Type B pancreatic cell (in vitro differentiated cells): ENCODE measurements at regions not wholly inside any gene's neighbourhood (a gene's known extent, or its start where the extent isn't known, plus 50 kb on each side); places are given as distances from the start of the nearest gene placed in this dataset.

Experiments used
- DNase-seq: peaks from one replicate; pipeline ENCODE4 v3.0.0; 2021; ENCODE audit warnings: mixed read lengths; ENCODE audit not compliant: unreplicated experiment; ENCODE audit errors: extremely low spot score
- H3K27ac Mint-ChIP-seq: 2 replicates; pipeline ENCODE4 v1.8.0; 2021; ENCODE audit warnings: mild to moderate bottlenecking, mixed read lengths
- H3K27me3 Mint-ChIP-seq: 2 replicates; pipeline ENCODE4 v1.8.0; 2021; ENCODE audit warnings: mixed read lengths
- H3K36me3 Mint-ChIP-seq: 2 replicates; pipeline ENCODE4 v1.8.0; 2021; ENCODE audit warnings: mixed read lengths
- H3K4me1 Mint-ChIP-seq: one replicate; pipeline ENCODE4 v1.8.0; 2021; ENCODE audit warnings: mixed read lengths; ENCODE audit not compliant: unreplicated experiment
- H3K4me3 Mint-ChIP-seq: 2 replicates; pipeline ENCODE4 v1.8.0; 2021; ENCODE audit warnings: mild to moderate bottlenecking, mixed read lengths
- H3K9me3 Mint-ChIP-seq: 2 replicates; pipeline ENCODE4 v1.8.0; 2021; ENCODE audit warnings: mixed read lengths
- TF ChIP-seq, protein P1 (sequence below): fragments of 200-600 bp; sonication (generic); conservative IDR thresholded peaks from 2 replicates; pipeline ENCODE4 v1.5.0; 2021; ENCODE audit warnings: antibody characterized with exemption, mild to moderate bottlenecking

DNA sequence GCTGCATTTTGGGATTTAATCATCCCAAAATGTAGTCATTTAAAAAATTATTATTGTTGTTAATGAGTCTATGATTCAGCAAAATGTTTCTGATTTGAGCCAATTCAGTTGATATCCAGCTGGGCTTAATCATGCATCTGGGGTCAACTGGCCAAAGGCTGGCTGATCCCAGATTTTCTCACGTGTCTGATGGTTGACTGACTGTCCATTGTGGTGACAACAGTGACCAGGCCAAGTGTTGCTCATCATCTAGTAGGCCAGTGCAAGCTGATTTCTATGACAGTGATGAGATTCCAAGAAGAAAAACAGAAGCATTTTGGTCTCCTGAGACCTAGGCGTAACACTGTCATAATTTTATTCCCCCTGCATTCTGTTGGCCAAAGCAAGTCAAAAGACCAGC, 80.1 kb upstream of the ZC3H11B start:
- Mint-ChIP-seq H3K27me3 (no peaks in the 10 kb centered on the region), H3K9me3 (no peaks in the 10 kb centered on the region), H3K27ac (no peak overlapping the region), H3K4me3 (no peak overlapping the region), H3K4me1 (peaks cover 11% of the 10 kb centered on the region), H3K36me3 (no peaks in the 10 kb centered on the region)
- TF ChIP-seq, protein P1, sequence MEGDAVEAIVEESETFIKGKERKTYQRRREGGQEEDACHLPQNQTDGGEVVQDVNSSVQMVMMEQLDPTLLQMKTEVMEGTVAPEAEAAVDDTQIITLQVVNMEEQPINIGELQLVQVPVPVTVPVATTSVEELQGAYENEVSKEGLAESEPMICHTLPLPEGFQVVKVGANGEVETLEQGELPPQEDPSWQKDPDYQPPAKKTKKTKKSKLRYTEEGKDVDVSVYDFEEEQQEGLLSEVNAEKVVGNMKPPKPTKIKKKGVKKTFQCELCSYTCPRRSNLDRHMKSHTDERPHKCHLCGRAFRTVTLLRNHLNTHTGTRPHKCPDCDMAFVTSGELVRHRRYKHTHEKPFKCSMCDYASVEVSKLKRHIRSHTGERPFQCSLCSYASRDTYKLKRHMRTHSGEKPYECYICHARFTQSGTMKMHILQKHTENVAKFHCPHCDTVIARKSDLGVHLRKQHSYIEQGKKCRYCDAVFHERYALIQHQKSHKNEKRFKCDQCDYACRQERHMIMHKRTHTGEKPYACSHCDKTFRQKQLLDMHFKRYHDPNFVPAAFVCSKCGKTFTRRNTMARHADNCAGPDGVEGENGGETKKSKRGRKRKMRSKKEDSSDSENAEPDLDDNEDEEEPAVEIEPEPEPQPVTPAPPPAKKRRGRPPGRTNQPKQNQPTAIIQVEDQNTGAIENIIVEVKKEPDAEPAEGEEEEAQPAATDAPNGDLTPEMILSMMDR: no peak
- DNase-seq: no peak

DNA sequence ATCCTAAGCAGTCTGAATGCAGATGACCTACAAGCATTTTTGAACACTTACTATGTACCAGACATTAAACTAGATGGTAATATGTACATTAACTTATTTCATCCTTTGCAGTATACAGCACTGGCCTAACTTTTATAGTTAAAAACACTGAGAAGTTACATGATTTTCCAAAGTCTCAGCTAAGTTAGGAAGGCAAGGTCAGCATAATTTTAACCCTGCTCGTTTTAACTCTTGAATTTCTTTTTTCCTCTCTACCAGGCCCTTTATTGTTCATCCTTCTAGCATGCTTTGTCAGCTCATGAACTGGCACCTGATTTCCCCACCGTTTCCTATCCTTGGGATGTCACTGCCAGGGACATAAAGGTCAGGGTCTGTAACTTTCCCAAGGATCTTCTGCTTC, 76.9 kb upstream of the ZC3H11B start:
- H3K27ac Mint-ChIP-seq: no peak overlapping the region
- no peak for DNase-seq
- TF ChIP-seq, protein P1: no peak
- H3K36me3 Mint-ChIP-seq: no peaks in the 10 kb centered on the region
- H3K27me3 Mint-ChIP-seq: no peaks in the 10 kb centered on the region
- H3K9me3 Mint-ChIP-seq: peaks cover 4% of the 10 kb centered on the region
- no peak overlapping the region for H3K4me3 Mint-ChIP-seq
- H3K4me1 Mint-ChIP-seq: peaks cover 17% of the 10 kb centered on the region

DNA sequence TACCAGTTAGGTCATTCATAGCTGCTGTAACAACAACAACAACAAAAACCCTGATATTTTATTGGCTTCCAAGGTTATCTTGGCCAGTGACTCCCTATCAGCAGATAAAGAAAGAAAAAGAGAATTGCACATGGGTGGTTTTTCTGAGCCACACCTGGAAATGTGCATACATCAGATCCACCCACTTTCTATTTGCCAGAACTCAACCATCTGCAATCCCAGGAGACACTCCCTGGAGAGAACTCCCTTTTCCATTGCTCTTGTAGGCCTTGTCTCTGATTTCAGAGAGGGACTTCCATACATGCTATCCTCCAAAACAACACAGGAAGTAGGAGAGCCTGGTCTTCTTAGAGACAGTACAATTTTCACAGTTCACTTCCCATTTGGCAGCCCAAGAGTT, 74.9 kb upstream of the ZC3H11B start:
- TF ChIP-seq, protein P1: no peak
- H3K4me1 Mint-ChIP-seq: peaks cover 17% of the 10 kb centered on the region
- H3K9me3 Mint-ChIP-seq: peaks cover 8% of the 10 kb centered on the region
- H3K4me3 Mint-ChIP-seq: no peak overlapping the region
- no peak for DNase-seq
- no peaks in the 10 kb centered on the region for H3K36me3 Mint-ChIP-seq
- H3K27ac Mint-ChIP-seq: no peak overlapping the region
- no peaks in the 10 kb centered on the region for H3K27me3 Mint-ChIP-seq

DNA sequence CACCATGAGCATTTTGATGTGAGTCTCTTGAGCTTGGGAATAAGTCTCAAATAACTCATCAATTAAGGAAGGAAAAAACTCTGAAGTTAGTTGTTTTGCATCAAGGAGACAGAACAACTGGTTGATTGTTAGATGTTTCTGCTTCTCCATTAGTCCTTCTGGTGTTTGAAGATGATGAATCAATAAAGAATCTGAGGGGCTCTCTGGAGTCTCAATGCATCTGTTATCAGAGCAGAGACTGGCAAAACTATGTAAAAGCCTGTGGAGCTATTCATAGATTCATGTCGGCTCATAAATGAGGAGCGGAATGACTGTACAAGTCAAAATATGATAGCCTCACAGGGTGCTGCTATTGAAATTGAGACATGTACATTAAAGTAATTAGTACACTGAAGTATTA, 73.3 kb upstream of the ZC3H11B start:
- H3K4me3 Mint-ChIP-seq: no peak overlapping the region
- H3K27me3 Mint-ChIP-seq: no peaks in the 10 kb centered on the region
- peaks cover 17% of the 10 kb centered on the region for H3K4me1 Mint-ChIP-seq
- H3K9me3 Mint-ChIP-seq: peaks cover 13% of the 10 kb centered on the region
- DNase-seq: no peak
- H3K36me3 Mint-ChIP-seq: no peaks in the 10 kb centered on the region
- H3K27ac Mint-ChIP-seq: no peak overlapping the region
- TF ChIP-seq, protein P1: no peak

DNA sequence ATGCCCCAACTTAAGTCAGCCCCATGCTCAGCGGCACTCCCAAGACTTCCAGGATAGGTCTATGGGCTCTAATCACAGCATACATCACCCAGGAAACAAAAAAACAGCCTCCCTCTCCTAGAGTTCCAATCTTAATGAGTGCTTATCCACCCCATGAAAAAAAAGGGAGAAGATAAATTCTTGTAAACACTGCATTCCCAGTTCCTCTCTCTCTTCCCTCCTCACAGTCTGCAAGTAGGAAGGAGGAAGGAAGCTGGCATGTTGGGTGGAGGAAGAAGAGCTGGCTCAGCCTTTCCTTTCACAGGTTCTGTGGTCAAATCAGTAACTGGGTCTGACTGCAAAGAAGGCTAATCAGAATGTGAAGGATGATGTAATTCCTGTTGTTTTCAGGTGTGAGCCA, 69.9 kb upstream of the ZC3H11B start:
- no peaks in the 10 kb centered on the region for H3K27me3 Mint-ChIP-seq
- peaks cover 11% of the 10 kb centered on the region for H3K9me3 Mint-ChIP-seq
- no peak overlapping the region for H3K4me3 Mint-ChIP-seq
- TF ChIP-seq, protein P1: no peak
- H3K27ac Mint-ChIP-seq: no peak overlapping the region
- H3K4me1 Mint-ChIP-seq: peaks cover 5% of the 10 kb centered on the region
- DNase-seq: no peak
- H3K36me3 Mint-ChIP-seq: no peaks in the 10 kb centered on the region

DNA sequence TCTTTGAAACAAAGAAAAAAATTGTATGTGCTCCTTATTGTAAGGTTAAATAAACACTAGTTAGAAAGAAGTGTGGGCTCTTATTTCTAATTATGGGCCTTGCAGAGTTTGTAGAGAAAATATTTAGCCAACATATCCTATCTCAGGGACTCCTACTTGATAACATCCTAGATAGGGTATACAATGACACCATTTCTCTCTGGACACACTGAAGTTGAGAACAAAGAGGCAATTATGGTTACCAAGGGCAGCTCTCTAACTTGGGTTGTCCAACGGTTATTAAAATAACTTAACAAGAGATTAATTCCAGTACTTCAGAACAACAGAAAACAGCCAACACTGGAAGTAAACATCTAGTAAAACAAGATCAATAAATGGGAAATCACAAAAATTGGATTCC, 69.0 kb upstream of the ZC3H11B start:
- DNase-seq: no peak
- TF ChIP-seq, protein P1: no peak
- Mint-ChIP-seq H3K9me3 (peaks cover 9% of the 10 kb centered on the region), H3K27me3 (no peaks in the 10 kb centered on the region), H3K4me3 (no peak overlapping the region), H3K27ac (no peak overlapping the region), H3K4me1 (peaks cover 5% of the 10 kb centered on the region), H3K36me3 (no peaks in the 10 kb centered on the region)
